IPS-15b (cell line): ENCODE measurements at regions not wholly inside any gene's neighbourhood (a gene's known extent, or its start where the extent isn't known, plus 50 kb on each side); places are given as distances from the start of the nearest gene placed in this dataset.

Experiments used
- H3K27me3 ChIP-seq: one replicate; pipeline ENCODE4 v1.6.1; 2013; ENCODE audit warnings: low read length; ENCODE audit not compliant: control insufficient read depth, insufficient read depth
- H3K36me3 ChIP-seq: one replicate; pipeline ENCODE4 v1.6.1; 2013; ENCODE audit warnings: low read length; ENCODE audit not compliant: control insufficient read depth, insufficient read depth
- H3K4me1 ChIP-seq: one replicate; pipeline ENCODE4 v1.6.1; 2013; ENCODE audit warnings: mild to moderate bottlenecking, low read length; ENCODE audit not compliant: control insufficient read depth, insufficient read depth
- H3K4me3 ChIP-seq: one replicate; pipeline ENCODE4 v1.5.1; 2013; ENCODE audit warnings: low read depth, low read length
- H3K9ac ChIP-seq: one replicate; pipeline ENCODE4 v1.6.1; 2013; ENCODE audit warnings: low read depth, mild to moderate bottlenecking, low read length
- H3K9me3 ChIP-seq: one replicate; pipeline ENCODE4 v1.6.1; 2013; ENCODE audit warnings: mild to moderate bottlenecking, low read length; ENCODE audit not compliant: control insufficient read depth, insufficient read depth

GRCh38 chr14:53461858-53462257 lies 308.7 kb upstream of the DDHD1 start:
- H3K36me3 ChIP-seq, result no peaks in the 10 kb centered on the region
- no peaks in the 10 kb centered on the region for H3K4me1 ChIP-seq
- H3K9ac ChIP-seq, result no peak overlapping the region
- no peak overlapping the region for H3K4me3 ChIP-seq
- no peaks in the 10 kb centered on the region for H3K9me3 ChIP-seq
- no peaks in the 10 kb centered on the region for H3K27me3 ChIP-seq

- Histone ChIP-seq H3K9ac (no peak overlapping the region), H3K9me3 (no peaks in the 10 kb centered on the region), H3K4me1 (no peaks in the 10 kb centered on the region), H3K27me3 (no peaks in the 10 kb centered on the region), H3K4me3 (no peak overlapping the region), H3K36me3 (no peaks in the 10 kb centered on the region)
These were observed 307.4 kb upstream of the DDHD1 start for GRCh38 chr14:53460544-53460943.

DNA sequence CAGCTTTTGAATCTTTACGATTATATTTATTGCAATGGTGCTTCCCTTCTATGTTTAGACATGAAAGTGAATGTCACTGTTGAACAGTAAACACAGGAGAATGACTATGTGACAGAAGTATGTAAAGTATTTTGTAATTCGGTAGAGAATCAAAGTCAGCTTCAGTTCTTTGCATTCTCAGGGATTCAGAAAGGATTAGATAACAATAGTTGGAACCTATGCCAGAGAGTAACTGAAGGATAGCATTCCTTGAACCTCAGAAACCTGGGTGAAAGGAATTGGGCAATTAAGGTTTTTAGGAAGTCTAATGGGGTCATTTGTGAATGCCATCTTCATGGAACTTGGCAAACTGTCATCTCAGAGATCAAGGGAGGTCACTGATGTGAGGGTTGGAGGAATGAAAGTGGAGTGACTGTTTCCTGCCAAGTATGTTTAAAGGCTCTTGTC lies 305.3 kb upstream of the DDHD1 start:
- no peak overlapping the region for H3K9ac ChIP-seq
- no peaks in the 10 kb centered on the region for H3K4me1 ChIP-seq
- H3K27me3 ChIP-seq, result no peaks in the 10 kb centered on the region
- H3K9me3 ChIP-seq, result no peaks in the 10 kb centered on the region
- no peaks in the 10 kb centered on the region for H3K36me3 ChIP-seq
- no peak overlapping the region for H3K4me3 ChIP-seq

- H3K27me3 ChIP-seq, result no peaks in the 10 kb centered on the region
- no peaks in the 10 kb centered on the region for H3K9me3 ChIP-seq
- no peak overlapping the region for H3K4me3 ChIP-seq
- no peaks in the 10 kb centered on the region for H3K36me3 ChIP-seq
- H3K4me1 ChIP-seq, result no peaks in the 10 kb centered on the region
- H3K9ac ChIP-seq, result no peak overlapping the region
These were observed 303.8 kb upstream of the DDHD1 start for GRCh38 chr14:53456931-53457330.

DNA sequence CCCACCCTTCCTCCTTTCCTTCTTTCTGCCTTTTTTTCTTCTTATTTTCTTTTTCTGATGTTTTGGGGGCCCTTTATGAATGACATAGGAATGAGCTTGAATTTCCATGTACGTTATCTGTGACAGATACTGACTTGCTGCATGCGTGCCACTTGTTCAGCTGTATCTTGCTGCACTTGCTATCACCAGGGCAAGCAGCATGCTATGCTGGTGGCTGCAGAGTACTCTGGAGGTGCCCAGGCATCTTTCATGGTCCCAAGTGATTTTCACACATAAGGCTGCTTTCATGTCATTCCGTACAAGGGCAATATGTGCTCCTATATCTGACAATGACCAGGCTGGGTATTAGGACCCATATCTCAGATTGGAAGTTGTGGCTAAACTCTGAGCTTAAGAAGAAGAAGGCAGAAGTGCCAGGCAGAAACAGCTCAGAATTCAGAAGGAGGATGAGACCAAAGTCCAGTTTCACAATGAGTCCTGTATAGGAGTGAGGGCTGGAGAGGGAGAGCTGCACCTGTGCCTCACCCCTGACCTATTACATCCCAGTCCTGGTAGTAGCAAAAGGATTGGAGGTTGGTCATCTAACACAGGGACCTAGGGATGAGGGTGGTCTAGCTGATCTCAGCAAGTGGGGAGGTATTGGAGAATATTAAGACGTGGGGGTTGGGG lies 299.0 kb upstream of the DDHD1 start:
- no peaks in the 10 kb centered on the region for H3K9me3 ChIP-seq
- no peak overlapping the region for H3K9ac ChIP-seq
- H3K36me3 ChIP-seq, result no peaks in the 10 kb centered on the region
- no peak overlapping the region for H3K4me3 ChIP-seq
- H3K4me1 ChIP-seq, result peaks cover 2% of the 10 kb centered on the region
- H3K27me3 ChIP-seq, result no peaks in the 10 kb centered on the region

DNA sequence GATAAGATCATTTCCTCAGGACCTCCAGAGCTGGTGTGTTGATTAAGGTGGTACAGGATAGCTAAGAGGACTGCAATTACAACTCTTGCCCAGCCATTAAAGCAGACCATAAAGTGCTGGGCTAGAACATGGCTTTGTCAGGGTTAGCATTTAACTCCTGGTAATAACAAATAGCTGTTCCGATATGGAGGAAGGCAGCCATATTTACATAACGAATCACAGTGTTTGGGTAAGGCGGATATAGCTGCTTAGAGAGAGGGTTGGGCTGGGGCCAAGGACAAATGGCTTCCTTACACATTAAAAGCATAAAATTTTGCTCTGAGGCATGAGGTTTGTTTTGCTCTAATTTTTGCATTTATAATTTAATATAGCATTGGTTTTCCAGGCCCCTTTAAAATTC lies 297.7 kb upstream of the DDHD1 start:
- H3K4me3 ChIP-seq, result no peak overlapping the region
- no peaks in the 10 kb centered on the region for H3K9me3 ChIP-seq
- H3K4me1 ChIP-seq, result peaks cover 2% of the 10 kb centered on the region
- H3K27me3 ChIP-seq, result no peaks in the 10 kb centered on the region
- no peaks in the 10 kb centered on the region for H3K36me3 ChIP-seq
- H3K9ac ChIP-seq, result no peak overlapping the region

DNA sequence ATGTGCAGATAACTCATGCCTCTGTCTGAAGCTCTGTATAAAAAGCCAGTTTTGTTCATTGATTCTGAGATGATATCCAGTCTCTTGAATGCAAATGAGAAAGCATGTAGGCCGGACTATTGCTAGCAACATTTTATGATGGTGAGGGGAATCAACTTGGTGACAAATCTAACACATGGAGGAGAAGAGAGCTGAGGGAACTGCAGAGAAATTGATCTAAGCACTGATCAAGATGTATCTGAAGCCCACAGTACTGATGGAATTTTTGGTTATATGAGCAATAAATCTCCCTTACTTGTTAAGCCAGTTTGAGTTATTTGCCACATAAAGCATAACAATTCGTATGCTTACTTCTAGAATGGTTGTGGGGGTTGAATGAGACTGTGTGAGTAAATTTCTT lies 295.6 kb upstream of the DDHD1 start:
- Histone ChIP-seq H3K4me1 (peaks cover 2% of the 10 kb centered on the region), H3K9ac (no peak overlapping the region), H3K27me3 (no peaks in the 10 kb centered on the region), H3K9me3 (no peaks in the 10 kb centered on the region), H3K36me3 (no peaks in the 10 kb centered on the region), H3K4me3 (no peak overlapping the region)

DNA sequence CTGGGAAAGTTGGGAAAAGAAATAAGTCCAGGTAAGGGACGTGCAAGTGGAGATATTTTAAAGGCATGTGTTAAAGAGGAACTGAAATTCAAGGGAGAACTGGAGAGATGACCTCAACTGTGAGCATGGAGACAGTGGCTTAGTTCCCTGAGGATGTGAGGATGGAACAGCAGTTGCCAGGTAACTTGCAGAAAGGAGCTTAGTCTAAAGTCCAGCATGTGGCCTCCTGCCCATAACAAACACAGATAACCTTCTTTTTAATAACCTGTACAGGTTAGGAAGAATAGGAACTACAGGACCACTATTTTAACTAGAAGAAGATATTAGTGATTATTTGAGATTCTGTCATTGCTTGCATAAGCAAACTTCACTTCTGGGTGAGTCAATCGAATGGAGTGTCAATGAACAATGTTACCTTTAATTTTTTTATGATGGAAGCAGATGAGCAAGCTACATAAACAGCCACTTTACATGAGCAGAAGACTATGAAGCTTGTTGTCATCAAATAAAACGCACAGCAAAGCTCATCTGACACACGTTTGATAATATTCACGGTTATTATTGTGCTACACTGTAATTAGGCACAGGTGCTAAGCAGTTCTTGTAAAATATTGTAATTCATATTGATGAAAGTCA lies 291.7 kb upstream of the DDHD1 start:
- no peaks in the 10 kb centered on the region for H3K4me1 ChIP-seq

GRCh38 chr14:53441789-53442188 lies 288.7 kb upstream of the DDHD1 start:
- Histone ChIP-seq H3K4me1 (no peaks in the 10 kb centered on the region), H3K9ac (no peak overlapping the region), H3K9me3 (no peaks in the 10 kb centered on the region), H3K36me3 (no peaks in the 10 kb centered on the region), H3K4me3 (no peak overlapping the region), H3K27me3 (no peaks in the 10 kb centered on the region)

More for the DNA sequence above, 291.7 kb upstream of the DDHD1 start:
- Histone ChIP-seq H3K9ac (no peak overlapping the region), H3K9me3 (no peaks in the 10 kb centered on the region), H3K27me3 (no peaks in the 10 kb centered on the region), H3K36me3 (no peaks in the 10 kb centered on the region), H3K4me3 (no peak overlapping the region)

DNA sequence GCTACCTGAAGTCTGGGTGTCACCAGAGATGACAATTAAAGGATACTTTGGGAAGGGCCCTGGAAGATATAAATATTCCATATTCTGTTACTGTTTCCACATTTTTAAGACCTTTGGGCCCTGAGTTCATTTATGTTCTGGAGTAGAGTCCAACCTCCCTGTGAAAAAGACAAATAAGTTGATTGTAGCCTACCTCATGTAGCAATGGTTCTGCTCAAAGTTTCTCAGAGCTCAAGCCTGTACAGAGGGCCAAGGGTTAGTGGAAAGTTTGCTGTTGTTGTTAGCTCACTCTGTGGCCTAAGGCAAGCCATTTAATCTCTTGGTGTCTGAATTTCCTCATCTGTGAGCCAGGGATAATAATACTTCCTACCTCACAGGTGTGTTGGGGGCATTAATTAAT lies 284.7 kb upstream of the DDHD1 start:
- Histone ChIP-seq H3K9ac (no peak overlapping the region), H3K4me3 (no peak overlapping the region), H3K9me3 (no peaks in the 10 kb centered on the region), H3K4me1 (no peaks in the 10 kb centered on the region), H3K27me3 (no peaks in the 10 kb centered on the region), H3K36me3 (no peaks in the 10 kb centered on the region)

GRCh38 chr14:53432378-53432802 lies 279.3 kb upstream of the DDHD1 start:
- Histone ChIP-seq H3K27me3 (no peaks in the 10 kb centered on the region), H3K4me3 (no peak overlapping the region), H3K9me3 (no peaks in the 10 kb centered on the region), H3K36me3 (no peaks in the 10 kb centered on the region), H3K4me1 (peaks cover 2% of the 10 kb centered on the region), H3K9ac (no peak overlapping the region)

- Histone ChIP-seq H3K27me3 (no peaks in the 10 kb centered on the region), H3K9me3 (no peaks in the 10 kb centered on the region), H3K9ac (no peak overlapping the region), H3K4me3 (no peak overlapping the region), H3K36me3 (no peaks in the 10 kb centered on the region), H3K4me1 (peaks cover 2% of the 10 kb centered on the region)
These were observed 277.7 kb upstream of the DDHD1 start for GRCh38 chr14:53430870-53431269.
